H1 (cell line): ENCODE measurements at regions not wholly inside any gene's neighbourhood (a gene's known extent, or its start where the extent isn't known, plus 50 kb on each side); places are given as distances from the start of the nearest gene placed in this dataset.

Experiments used
- CHD2 ChIP-seq: IDR thresholded peaks from 2 replicates; pipeline ENCODE4 v1.6.1; 2012; ENCODE audit warnings: low read length, improper control_type of control experiment
- JUND ChIP-seq: IDR thresholded peaks from 2 replicates; pipeline ENCODE4 v1.6.1; 2011; ENCODE audit warnings: mild to moderate bottlenecking, improper control_type of control experiment, low read length
- KDM1A ChIP-seq: fragments of 200-600, 300-600 bp; sonication (generic); IDR thresholded peaks from 2 replicates; pipeline ENCODE4 v1.7.1; 2016; ENCODE audit warnings: mild to moderate bottlenecking, low read length, borderline replicate concordance
- KDM4A ChIP-seq: IDR thresholded peaks from one replicate; pipeline ENCODE4 v1.7.1; 2012; ENCODE audit warnings: low read depth, mild to moderate bottlenecking, moderate library complexity, low read length, inconsistent platforms; ENCODE audit not compliant: severe bottlenecking
- SP4 ChIP-seq: IDR thresholded peaks from 2 replicates; pipeline ENCODE4 v1.6.1; 2012; ENCODE audit warnings: low read length, inconsistent platforms

DNA sequence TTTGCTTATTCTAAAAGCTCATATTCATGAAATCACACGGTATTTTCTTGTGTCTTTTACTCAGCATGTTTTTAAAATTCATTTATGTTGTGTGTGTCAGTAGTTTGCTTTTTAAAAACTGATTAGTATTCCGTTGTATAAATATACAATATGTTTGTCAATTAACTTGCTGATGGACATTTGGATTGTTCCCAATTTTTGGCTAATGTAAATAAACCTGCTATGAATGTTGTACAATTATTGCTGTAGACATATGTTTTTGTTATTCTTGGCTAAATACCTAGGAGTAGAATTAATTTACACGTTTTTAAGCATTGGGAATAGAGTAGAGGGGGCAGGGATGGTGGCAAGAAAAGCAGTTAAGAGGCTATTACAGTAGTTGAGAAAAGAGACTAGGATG lies 199.5 kb upstream of the CCL2 start (continued):
- TF ChIP-seq KDM4A (no peak), KDM1A (no peak), CHD2 (no peak), SP4 (no peak), JUND (no peak)
